ENCODE measurements at regions not wholly inside any gene's neighbourhood (a gene's known extent, or its start where the extent isn't known, plus 50 kb on each side); places are given as distances from the start of the nearest gene placed in this dataset.

DNA sequence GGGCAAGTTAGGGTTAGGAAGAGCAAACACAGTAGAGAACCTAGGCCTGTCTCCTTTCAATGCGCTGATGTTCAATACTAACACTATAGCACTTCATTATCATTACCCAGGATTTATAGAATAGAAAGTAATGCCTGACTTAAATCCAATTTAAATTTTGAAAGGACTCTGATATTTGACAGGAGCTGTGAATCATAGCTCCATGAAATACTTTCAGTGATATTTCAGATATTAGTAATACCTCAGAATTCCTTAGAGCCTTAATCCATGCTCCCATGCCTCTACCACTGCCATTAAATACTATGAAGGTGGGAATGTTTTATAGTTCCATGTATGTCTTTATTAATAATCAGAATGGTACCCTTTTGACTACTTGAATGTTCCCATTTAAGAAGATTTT, 530.2 kb downstream of the BCKDHB start (continued):
- TF ChIP-seq, protein P1, sequence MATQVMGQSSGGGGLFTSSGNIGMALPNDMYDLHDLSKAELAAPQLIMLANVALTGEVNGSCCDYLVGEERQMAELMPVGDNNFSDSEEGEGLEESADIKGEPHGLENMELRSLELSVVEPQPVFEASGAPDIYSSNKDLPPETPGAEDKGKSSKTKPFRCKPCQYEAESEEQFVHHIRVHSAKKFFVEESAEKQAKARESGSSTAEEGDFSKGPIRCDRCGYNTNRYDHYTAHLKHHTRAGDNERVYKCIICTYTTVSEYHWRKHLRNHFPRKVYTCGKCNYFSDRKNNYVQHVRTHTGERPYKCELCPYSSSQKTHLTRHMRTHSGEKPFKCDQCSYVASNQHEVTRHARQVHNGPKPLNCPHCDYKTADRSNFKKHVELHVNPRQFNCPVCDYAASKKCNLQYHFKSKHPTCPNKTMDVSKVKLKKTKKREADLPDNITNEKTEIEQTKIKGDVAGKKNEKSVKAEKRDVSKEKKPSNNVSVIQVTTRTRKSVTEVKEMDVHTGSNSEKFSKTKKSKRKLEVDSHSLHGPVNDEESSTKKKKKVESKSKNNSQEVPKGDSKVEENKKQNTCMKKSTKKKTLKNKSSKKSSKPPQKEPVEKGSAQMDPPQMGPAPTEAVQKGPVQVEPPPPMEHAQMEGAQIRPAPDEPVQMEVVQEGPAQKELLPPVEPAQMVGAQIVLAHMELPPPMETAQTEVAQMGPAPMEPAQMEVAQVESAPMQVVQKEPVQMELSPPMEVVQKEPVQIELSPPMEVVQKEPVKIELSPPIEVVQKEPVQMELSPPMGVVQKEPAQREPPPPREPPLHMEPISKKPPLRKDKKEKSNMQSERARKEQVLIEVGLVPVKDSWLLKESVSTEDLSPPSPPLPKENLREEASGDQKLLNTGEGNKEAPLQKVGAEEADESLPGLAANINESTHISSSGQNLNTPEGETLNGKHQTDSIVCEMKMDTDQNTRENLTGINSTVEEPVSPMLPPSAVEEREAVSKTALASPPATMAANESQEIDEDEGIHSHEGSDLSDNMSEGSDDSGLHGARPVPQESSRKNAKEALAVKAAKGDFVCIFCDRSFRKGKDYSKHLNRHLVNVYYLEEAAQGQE (IDR thresholded peaks at IDR 0.05; ENCODE audit: unreplicated experiment): no peak
- TF ChIP-seq EZH2 (IDR thresholded peaks at IDR 0.05; ENCODE audit: low read depth, unreplicated experiment) (no peak), ZNF114 (CRISPR knock-in tag; IDR thresholded peaks at IDR 0.05) (no peak), EZH2phosphoT487 (IDR thresholded peaks at IDR 0.05; ENCODE audit: unreplicated experiment) (no peak), NANOG (IDR thresholded peaks at IDR 0.05; ENCODE audit: borderline replicate concordance) (no peak), POLR2AphosphoS5 (IDR thresholded peaks at IDR 0.05; ENCODE audit: low read depth) (no peak), ETS1 (IDR thresholded peaks at IDR 0.05) (no peak), ZNF331 (CRISPR knock-in tag; IDR thresholded peaks at IDR 0.05; ENCODE audit: low read depth) (no peak), STAT1 (IDR thresholded peaks at IDR 0.05; ENCODE audit: unreplicated experiment) (no peak), JUNB (IDR thresholded peaks at IDR 0.05; ENCODE audit: unreplicated experiment) (no peak), CREB1 (CRISPR knock-in tag; IDR thresholded peaks at IDR 0.05; ENCODE audit: low read depth) (no peak)
- TF ChIP-seq, protein P2, sequence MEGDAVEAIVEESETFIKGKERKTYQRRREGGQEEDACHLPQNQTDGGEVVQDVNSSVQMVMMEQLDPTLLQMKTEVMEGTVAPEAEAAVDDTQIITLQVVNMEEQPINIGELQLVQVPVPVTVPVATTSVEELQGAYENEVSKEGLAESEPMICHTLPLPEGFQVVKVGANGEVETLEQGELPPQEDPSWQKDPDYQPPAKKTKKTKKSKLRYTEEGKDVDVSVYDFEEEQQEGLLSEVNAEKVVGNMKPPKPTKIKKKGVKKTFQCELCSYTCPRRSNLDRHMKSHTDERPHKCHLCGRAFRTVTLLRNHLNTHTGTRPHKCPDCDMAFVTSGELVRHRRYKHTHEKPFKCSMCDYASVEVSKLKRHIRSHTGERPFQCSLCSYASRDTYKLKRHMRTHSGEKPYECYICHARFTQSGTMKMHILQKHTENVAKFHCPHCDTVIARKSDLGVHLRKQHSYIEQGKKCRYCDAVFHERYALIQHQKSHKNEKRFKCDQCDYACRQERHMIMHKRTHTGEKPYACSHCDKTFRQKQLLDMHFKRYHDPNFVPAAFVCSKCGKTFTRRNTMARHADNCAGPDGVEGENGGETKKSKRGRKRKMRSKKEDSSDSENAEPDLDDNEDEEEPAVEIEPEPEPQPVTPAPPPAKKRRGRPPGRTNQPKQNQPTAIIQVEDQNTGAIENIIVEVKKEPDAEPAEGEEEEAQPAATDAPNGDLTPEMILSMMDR (conservative IDR thresholded peaks at IDR 0.05; ENCODE audit: low read depth in 2 of 2): no peak

- no peak overlapping the region for H3K4me3 Mint-ChIP-seq
- no peak for ATAC-seq
- H3K27me3 Mint-ChIP-seq (ENCODE audit: insufficient read depth, low read depth, poor library complexity): no peaks in the 10 kb centered on the region
- H3K36me3 Mint-ChIP-seq (ENCODE audit: low read depth): no peaks in the 10 kb centered on the region
- Histone ChIP-seq H3F3A (replicated peaks; ENCODE audit: low read depth) (no peaks in the 10 kb centered on the region), H3K36me3 (ENCODE audit: insufficient read depth) (no peaks in the 10 kb centered on the region), H4K20me1 (replicated peaks; ENCODE audit: insufficient read depth) (no peaks in the 10 kb centered on the region), H3K27ac (ENCODE audit: low read depth) (no peak overlapping the region), H3K9me2 (ENCODE audit: insufficient read depth) (no peaks in the 10 kb centered on the region), H3K27me3 (ENCODE audit: insufficient read depth) (no peaks in the 10 kb centered on the region), H3K4me2 (no peak overlapping the region), H3K4me3 (no peak overlapping the region), H2AFZ (no peak overlapping the region), H3K79me2 (replicated peaks; ENCODE audit: insufficient read depth) (no peaks in the 10 kb centered on the region), H3K4me1 (ENCODE audit: insufficient read depth) (peaks cover 4% of the 10 kb centered on the region)
- no peaks in the 10 kb centered on the region for H3K9me3 Mint-ChIP-seq
- peaks cover 8% of the 10 kb centered on the region for H3K4me1 Mint-ChIP-seq
- no peak overlapping the region for H3K27ac Mint-ChIP-seq
- no peak for DNase-seq (ENCODE audit: low spot score)
- TF ChIP-seq EZH2phosphoT487 (IDR thresholded peaks at IDR 0.05; ENCODE audit: unreplicated experiment) (no peak), CREB1 (CRISPR knock-in tag; IDR thresholded peaks at IDR 0.05; ENCODE audit: low read depth) (no peak), STAT1 (IDR thresholded peaks at IDR 0.05; ENCODE audit: unreplicated experiment) (no peak), JUNB (IDR thresholded peaks at IDR 0.05; ENCODE audit: unreplicated experiment) (no peak), ZNF114 (CRISPR knock-in tag; IDR thresholded peaks at IDR 0.05) (no peak)
- TF ChIP-seq, protein P3, sequence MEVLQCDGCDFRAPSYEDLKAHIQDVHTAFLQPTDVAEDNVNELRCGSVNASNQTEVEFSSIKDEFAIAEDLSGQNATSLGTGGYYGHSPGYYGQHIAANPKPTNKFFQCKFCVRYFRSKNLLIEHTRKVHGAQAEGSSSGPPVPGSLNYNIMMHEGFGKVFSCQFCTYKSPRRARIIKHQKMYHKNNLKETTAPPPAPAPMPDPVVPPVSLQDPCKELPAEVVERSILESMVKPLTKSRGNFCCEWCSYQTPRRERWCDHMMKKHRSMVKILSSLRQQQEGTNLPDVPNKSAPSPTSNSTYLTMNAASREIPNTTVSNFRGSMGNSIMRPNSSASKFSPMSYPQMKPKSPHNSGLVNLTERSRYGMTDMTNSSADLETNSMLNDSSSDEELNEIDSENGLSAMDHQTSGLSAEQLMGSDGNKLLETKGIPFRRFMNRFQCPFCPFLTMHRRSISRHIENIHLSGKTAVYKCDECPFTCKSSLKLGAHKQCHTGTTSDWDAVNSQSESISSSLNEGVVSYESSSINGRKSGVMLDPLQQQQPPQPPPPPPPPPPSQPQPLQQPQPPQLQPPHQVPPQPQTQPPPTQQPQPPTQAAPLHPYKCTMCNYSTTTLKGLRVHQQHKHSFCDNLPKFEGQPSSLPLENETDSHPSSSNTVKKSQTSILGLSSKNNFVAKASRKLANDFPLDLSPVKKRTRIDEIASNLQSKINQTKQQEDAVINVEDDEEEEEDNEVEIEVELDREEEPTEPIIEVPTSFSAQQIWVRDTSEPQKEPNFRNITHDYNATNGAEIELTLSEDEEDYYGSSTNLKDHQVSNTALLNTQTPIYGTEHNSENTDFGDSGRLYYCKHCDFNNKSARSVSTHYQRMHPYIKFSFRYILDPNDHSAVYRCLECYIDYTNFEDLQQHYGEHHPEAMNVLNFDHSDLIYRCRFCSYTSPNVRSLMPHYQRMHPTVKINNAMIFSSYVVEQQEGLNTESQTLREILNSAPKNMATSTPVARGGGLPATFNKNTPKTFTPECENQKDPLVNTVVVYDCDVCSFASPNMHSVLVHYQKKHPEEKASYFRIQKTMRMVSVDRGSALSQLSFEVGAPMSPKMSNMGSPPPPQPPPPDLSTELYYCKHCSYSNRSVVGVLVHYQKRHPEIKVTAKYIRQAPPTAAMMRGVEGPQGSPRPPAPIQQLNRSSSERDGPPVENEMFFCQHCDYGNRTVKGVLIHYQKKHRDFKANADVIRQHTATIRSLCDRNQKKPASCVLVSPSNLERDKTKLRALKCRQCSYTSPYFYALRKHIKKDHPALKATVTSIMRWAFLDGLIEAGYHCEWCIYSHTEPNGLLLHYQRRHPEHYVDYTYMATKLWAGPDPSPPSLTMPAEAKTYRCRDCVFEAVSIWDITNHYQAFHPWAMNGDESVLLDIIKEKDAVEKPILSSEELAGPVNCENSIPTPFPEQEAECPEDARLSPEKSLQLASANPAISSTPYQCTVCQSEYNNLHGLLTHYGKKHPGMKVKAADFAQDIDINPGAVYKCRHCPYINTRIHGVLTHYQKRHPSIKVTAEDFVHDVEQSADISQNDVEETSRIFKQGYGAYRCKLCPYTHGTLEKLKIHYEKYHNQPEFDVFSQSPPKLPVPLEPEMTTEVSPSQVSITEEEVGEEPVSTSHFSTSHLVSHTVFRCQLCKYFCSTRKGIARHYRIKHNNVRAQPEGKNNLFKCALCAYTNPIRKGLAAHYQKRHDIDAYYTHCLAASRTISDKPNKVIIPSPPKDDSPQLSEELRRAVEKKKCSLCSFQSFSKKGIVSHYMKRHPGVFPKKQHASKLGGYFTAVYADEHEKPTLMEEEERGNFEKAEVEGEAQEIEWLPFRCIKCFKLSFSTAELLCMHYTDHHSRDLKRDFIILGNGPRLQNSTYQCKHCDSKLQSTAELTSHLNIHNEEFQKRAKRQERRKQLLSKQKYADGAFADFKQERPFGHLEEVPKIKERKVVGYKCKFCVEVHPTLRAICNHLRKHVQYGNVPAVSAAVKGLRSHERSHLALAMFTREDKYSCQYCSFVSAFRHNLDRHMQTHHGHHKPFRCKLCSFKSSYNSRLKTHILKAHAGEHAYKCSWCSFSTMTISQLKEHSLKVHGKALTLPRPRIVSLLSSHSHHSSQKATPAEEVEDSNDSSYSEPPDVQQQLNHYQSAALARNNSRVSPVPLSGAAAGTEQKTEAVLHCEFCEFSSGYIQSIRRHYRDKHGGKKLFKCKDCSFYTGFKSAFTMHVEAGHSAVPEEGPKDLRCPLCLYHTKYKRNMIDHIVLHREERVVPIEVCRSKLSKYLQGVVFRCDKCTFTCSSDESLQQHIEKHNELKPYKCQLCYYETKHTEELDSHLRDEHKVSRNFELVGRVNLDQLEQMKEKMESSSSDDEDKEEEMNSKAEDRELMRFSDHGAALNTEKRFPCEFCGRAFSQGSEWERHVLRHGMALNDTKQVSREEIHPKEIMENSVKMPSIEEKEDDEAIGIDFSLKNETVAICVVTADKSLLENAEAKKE (CRISPR knock-in tag; IDR thresholded peaks at IDR 0.05): no peak
These were observed 526.9 kb downstream of the BCKDHB start for GRCh38 chr6:80633412-80633811.

All from GM23338 (cell line).